ENCODE measurements at regions not wholly inside any gene's neighbourhood (a gene's known extent, or its start where the extent isn't known, plus 50 kb on each side); places are given as distances from the start of the nearest gene placed in this dataset.
A peak's percentile ranks its signal among the peaks of the same experiment; 100 is the strongest.

DNA sequence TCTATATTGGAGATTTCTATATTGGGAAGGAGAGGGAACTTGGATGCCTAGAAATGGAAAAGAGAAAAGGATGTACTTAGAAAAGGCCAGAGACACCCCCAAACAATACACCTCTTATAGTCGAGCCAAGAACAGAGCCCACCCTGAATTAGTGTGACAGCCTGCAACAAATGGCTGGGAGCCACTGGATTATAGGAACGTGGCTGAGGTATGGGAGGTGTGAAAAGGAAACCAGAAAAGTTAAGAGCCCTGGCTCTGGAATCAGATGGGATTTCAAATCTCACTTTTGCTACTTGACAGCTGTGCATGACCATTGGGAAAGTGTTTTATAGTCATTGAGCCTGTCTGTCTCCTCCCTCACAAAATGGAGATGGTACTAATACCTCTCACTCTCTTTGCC lies 394.0 kb downstream of the ZNF521 start:
- DNase-seq: no peak

DNA sequence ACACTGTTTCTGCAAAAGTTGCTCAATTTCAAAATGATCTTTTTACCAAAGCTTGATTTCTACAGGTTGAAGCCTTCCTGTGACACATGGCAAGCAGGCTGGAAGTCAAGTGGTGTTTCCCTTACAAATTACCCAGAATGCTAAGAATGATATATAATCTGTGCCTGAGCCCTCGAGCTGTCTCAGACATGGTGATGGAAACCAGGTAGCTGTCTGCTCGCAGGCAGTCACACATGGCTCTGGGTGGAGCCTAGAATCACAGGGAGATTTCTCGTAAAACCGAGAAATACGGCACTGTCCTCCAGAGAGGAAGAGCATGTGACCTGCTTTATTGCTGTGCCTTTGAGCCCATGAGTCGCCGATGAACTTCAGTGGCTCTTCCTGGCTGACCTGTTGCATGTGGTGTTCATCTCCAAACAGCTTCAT lies 392.9 kb downstream of the ZNF521 start:
- no peak for DNase-seq

DNA sequence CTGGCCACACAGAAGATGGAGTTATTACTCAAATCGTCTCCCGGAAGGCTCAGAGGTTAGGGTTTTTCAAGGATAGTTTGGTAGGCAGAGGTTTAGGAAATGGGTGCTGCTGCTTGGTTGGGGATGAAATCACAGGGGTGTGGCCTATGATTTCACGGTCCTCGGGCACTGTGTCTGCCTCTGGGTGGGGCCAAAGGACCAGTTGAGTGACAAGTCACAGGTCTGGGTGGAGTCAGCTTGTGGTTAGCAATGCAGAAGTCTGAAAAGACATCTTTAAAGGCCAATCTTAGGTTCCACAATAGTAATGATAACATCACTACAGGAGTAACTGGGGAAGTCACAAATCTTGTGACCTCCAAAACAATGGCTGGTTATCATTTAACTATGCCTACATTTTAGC lies 387.8 kb downstream of the ZNF521 start:
- no peak for DNase-seq

DNA sequence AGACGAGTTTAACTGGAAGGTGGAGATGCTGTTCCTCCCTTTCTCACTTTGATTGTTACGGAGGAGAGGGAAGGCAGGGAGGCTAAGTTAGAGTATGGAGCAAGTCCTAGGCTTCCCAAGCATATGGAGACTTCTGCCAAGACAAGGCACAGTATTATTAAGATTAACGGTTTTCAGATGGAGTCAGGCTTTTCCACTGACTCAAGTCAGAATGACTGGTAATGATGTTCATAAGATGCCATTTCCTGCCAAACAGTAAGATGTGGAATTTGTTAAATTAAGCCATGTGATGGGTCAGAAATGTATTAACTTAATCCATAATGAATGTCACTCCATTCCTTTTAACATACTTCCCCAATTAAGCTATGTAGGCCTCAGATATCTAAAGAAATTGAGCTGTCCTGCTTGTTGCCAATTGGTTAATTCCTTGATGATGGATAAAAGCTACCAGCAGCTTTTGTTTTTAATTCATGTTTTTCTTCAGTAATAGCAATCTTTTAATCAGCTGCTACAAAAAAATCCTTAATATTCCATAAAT lies 383.7 kb downstream of the ZNF521 start:
- no peak for DNase-seq

DNA sequence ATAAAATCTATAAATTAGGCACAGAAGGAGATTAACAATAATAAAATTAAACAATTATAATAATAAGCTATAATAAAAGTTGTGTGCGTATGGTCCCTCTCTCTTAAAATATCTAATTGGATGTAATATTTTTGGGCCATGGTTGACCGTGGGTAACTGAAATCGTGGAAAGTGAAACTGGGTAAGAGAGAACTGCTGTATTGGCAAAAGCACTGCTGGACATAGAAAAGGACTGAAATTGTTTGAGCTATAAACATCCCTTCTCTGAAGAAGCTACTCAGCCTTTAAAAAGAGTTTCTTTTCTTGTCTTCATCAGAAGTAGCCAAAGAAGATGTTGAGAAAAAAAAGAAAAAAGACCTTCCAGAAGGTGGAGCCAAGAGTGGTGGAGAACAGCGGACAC lies 379.4 kb downstream of the ZNF521 start:
- no peak for DNase-seq

DNA sequence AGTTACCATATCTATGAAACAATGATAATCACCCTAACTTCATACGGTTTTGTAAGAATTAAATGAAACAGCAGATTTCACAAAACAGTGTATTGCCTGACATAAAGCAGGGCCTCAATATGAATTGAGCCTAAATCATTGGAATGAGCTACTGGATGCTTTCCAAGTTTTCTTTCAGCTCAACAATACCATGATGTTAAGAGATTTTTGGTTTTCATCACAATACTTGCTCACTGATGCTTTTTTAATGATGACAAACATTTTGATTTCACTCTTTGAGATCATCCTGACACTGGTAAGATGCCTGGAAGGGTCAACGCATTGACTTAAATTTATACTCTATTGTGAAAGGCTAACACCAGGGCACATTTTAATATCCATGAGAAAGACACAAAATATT lies 377.5 kb downstream of the ZNF521 start:
- no peak for DNase-seq

DNA sequence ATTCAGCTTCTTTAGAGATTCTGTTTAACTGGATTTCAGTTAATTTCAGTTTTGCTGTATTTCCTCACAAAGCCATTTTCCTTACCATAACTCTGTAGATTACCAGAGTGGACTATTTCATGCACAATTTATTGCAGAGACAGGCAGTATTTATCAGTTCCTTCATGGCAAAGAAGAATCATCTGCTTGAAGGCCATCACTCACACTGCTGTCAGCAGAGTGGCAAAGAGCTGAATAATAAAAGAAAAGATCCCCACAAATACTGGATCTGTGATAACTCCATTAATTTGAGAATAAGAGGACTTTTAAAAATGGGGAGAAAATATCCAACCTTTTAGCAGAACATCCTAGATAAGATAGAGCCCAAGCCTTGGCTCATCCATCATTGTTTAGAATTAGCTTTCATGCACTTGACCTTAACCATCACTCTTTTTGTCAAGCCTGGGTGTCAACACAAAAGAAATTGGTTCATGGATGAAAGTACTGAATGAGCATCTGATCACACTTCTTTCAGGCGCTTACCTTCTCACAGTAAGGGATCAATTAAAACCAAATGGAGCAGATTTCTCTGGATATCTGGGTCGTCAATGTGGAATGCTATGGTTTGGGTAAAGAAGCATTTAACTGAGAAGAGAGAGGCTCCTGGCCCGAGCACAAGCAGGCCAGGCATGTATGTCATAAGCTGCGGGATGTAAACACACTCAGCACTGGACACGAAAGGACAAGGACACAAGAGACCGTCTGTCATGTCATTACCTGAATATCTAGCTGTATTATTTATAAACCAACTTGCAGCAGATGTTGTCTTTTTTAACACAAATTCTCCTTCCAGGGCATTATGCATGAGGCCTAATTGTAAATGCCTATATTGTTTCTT lies 376.2 kb downstream of the ZNF521 start:
- no peak for DNase-seq

DNA sequence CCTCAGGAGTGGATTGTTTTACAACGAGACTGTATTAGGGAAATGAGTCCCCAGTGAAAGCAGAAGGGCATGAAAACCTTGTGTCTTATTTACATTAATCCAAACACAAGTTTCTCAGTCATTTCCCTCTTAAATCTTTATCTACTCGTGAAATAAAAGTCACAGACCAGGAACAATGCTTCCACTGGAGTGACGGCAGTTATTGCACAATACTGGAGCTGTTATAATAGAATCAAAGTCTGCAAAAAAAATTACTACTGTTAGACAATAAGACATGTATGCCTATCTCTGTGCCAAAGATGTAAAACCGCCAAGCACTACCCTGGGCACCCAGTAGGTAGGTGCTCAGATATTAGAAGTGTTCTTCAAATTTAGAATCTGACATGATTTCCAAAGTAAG lies 375.5 kb downstream of the ZNF521 start:
- DNase-seq: no peak

DNA sequence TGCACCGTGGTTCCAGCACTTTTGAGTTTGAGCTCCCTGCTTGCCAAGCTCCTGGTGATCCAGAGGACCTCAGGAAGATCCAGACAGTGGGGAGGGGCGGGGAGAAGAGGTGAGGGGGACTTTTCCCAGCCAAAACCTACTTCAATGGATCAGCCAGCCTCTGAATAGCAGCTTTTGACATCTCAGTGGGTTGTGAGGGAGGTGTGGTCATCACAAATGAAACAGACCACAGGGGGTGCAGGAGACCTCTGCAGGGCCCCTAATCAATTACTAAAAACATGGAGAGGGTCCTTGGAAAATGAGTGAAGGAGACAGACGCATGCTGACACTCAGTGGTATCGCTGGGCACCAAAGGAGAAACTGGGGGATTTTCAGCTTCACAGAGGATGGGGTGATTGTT lies 372.7 kb downstream of the ZNF521 start:
- no peak for DNase-seq

DNA sequence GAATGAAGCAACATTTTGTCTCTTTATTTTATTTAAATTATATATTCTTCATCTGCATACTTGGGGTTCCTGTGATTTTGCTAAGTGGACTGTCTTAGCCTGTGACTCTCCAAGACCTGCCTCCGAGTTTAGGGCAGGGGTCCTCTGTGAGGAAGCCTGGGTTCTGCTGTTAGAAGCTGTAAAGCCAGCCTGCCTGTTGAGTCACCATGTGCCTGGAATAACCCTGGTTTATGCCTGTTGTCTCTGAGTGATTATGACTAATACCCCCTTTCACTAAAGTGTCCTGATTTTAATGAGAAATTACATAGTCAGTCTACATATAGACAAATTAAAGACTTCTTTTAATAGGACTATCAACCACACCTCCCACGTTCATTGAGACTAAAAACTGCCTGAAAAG lies 369.1 kb downstream of the ZNF521 start:
- DNase-seq: no peak

DNA sequence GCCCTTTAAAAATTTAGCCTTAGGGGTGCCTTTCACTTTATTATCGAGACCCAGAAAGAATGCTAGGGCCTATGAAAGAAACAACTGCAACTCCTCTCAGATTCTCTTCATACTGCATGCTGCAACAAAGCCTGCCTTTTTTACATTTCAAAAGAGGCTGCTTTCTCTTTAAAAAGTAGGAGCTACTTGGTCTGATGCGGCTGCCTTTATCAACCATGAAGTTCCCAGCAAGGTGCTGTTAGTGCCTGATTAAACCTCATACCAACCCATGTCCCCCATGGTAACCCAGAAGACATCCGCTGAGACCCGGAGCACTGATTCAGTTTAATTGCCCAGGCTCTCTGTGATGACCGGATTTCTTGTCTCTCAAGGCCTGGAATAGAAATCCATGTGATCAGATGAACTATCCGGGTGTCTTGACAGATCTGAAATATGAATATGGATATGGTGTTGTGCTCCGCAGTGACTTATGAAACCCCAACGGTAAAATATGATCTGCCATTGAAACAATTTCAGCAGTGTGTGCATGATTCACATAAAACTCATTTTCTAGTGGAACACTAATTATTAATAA lies 368.3 kb downstream of the ZNF521 start:
- no peak for DNase-seq

DNA sequence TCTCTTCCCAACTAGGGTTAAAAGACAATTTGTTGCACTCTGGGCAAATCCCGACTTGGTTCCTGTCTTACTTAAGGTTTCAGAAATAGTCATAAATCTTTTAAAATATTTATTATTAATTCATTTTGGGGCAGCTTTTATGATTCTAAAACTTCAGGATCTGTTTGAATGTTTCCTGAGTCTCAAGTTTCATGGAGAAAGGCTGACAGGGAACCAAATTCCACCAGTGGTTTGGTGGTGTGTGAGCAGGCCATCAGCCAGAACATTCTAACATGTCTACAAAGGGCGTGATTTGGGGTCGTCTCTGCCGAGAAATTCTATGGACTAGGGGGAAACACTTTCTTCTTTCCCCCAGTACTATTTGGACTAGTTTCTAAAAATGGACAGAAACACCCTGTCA lies 366.4 kb downstream of the ZNF521 start:
- DNase-seq: no peak

DNA sequence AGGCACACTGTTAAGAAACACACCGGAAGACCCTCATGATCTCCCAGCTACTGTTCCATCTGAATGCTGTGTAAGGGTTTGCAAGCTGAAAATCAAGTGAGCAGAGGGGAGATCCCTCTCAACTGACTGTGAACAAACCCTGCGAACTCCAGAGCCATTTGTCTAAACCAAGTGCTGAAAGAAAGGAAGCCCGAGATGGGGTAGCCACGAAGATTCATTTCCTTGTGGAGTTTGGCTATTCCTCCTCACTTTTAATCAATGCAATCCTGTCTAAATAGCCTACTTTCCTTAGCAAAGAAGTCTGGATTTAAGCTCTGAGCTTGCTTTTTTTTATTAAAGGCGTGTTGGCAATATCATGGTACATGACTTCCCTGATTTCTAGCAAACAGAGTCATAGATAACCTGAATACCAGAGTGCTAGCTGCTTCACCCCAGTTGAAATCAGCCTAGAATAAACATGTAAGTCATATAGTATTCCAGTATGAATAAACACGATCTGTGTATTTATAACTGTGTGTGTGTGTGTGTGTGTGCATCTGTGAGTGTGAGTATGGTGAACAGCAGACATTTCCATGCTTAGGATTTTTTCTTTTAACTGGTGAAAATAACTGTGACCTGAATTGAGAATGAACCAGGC lies 365.2 kb downstream of the ZNF521 start:
- DNase-seq: no peak

DNA sequence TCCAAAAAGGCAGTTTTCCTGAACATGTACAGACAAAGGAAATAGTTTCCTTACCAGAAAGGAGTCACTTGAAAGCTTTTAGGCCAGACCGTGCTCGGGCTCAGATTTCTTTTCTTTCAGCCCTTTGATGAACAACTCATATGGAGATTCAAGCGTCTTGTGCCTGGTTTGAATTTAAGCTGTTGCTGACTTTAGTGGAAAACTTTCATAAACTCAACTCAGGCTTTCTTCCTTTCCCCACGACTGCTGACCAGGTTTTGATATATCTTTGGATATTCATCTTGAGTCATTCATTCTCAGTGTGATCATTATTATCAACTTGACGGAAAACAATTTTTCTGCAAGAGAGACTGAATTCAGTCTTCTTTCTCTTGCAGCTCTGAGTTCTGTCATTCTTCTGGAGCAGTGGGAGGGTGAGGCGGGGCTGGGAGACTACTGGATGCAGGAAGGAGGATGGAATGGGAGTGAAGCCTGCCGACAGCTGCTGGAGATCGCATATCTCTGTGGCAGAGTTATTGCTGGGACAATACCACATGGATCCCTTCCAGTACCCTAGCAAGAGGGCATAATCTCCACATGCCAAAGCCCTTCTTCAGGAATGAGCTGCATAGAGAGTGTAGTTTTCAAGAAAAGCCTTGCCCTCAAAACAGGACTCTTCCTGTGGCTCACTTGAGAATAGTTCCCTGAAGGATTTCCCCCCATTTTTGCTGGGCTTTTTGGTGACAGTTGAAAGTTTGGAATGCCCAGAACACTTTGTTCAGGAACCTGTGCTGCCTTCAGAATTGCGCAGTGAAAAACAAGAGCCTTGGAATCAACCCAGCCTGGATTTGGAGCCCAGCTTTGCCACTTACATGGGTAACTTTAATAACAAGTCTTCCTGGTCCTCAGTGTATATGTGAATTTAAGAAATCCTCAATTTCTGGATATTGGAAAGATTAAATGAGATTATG lies 364.4 kb downstream of the ZNF521 start:
- DNase-seq: peak; percentile 53

DNA sequence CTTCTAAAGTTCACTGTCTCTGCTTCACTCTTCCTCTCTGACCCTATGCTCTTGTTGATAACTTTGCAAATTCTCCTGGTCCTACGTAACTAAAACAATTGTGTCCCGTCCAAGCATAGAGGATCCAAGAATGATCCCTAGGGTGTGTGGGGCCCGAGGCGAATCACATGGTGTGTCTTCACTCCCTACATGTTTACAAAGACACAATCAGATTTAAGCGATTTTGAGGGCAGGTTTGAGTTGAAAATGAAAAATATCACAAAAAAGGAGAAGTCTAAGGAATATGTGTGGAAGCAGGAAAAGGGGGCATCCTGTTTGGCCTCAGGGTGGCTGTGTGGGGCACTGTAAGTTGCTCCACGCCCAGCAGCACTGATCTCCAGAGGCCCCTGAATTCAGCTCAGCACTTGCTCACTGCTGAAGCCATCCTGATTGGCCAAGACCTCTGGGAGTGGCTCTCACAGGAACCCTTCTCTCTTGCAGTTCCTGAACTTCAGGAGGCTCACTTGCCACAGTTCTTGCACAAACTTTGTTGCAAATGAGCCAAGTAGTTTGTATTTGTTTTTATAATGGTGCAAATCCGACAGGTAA lies 363.6 kb downstream of the ZNF521 start:
- no peak for DNase-seq

DNA sequence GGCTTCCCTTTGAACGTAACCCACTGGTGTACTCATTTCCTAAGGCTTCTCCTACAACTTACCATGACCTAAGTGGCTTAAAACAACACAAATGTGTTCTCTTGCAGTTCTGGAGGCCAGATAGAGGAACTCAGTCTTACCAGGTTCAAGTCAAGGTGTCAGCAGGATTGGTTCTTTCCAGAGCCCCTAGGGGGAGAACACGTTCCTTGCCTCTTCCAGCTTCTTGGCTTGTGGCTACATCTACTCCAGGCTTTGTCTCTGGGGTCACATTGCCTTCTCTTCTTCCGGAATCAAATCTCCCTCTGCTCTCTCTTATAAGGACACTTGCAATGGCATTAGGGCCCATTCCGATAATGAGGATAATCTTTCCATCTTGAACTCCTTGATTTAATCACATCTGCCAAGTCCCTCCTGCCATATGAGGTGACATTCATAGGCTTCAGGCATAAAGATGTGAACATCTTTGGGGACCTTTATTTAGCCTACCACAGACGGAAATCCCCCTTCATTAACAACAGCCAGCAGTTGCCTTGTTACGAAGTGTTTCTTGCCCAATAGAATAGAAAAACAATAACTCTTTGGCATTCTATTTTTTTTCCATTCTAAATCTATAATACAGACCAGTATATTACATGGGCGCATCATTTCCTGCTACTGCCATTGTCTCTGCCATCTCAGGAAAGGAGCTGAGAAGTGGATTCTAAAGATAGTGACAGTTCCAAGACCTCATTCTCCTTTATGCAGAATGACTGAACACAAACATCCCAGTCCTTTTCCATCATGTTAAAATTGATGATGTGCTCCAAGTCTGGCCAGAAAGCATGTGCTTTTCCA lies 362.0 kb downstream of the ZNF521 start:
- peak; percentile 9 for DNase-seq

DNA sequence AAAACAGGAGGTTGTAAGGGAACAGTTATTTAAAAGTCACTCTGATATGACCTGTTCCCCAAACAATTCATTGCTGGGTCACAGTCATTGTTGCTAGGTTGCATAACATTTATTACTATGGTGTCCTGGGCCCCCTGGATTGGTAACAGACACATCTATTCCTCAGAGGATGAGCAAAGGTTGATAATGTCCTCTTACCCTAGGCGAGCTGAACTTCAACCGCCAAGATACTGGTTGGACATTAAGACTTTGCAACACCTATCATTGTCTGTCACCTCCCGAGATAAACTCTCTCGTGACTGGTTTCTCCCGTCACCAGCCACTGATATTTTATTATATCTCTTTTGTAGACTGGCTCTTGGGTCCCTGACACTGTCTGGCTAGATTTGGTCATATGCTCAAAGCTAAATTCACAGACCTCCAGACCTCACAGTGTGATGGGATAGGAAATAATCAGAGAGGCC lies 361.3 kb downstream of the ZNF521 start:
- no peak for DNase-seq

DNA sequence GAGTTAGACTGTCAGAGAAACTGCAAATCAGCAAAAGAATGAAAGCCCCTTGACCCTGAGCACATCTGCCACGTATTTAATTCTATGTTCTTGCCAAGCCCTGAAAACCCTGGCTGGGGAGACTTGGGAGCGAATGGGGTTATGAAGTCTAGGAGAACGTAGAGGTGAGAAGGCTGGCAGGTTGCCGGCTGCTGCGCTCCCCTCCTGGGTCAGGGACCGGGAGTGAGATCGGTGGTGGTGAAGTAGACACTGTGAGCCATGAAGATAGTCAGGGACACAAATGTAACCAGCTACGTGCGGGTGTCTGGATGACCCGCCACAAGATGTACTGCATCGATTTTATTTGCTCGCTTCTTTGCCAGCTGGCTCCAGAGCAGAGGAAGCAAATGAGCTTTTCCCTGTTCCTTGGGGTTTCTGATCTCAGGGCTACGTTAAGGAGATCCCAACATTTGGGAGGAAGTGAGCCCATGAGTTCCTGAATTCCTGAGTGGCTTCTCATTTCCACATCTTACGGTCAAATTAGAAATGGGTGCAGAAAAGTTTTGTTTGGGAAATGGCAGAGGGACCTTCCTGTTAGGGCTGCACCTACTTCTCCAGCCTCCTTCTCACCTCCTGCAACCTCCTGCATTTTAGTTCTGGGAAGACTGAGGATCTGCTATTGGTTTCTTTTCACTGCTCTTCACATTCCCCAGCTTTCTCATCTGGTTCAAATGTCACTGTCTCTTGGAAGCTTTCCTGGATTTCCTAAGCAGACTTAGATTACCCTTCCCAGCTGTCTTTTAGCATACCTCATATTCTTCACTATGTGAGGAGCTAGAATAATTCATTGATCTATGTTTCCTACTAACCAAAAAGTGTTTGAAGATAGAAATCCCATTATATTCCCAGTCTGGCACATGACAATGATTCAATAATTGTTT lies 360.6 kb downstream of the ZNF521 start:
- DNase-seq: peak; percentile 53

DNA sequence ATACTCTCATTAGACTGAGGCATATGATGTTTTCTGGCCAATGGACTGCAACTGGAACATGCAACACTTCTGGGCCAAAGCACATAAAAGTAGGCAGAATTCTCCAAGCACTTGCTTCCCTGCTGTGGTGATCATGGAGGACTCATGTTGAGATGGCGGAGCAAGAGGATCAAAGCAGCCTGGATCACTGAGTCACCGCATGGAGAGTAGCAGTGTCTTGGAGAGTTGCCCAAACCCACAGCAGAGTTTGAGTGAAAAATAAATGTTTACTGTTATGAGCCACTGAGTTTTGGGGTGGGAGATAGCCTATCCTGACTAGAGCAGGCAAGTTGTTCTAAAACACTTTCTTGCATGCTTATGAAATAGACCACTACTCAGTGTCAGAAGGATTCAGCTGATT lies 359.5 kb downstream of the ZNF521 start:
- DNase-seq: peak; percentile 99

DNA sequence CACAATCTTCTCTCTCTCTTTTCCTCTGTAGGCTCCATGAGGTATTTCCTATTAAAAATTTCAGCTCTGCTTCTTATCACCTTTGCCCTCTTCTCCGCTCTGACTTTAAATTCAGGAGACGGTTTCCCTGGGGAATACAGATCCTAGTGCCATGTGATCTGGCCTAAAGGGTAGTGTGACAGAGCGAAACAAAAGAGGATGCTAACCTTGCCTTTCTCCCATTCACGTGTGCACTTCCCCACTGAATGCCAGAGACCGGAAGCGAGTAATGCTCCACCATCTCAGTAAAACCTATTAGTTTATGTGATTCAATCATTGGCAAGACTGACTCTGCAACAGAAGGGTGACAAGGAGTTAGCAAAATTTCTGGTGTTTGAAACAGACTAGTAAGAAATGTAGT lies 358.3 kb downstream of the ZNF521 start:
- peak; percentile 61 for DNase-seq
